ENCODE measurements at regions not wholly inside any gene's neighbourhood (a gene's known extent, or its start where the extent isn't known, plus 50 kb on each side); places are given as distances from the start of the nearest gene placed in this dataset.

- TF ChIP-seq SUZ12 (IDR thresholded peaks at IDR 0.05; ENCODE audit: extremely low read depth, insufficient read depth, insufficient read length): no peak
- no peak for TF ChIP-seq ZNF274 (IDR thresholded peaks at IDR 0.05; ENCODE audit: low read depth, low read length)
- no peak for TF ChIP-seq YY1 (IDR thresholded peaks at IDR 0.05; ENCODE audit: insufficient read depth, insufficient read length)
Measured at GRCh38 chr16:47907109-47907508, 248.7 kb downstream of the ABCC12 start.

Measured in NT2/D1 (cell line).